ENCODE measurements at regions not wholly inside any gene's neighbourhood (a gene's known extent, or its start where the extent isn't known, plus 50 kb on each side); places are given as distances from the start of the nearest gene placed in this dataset.

- no peak overlapping the region for H3K4me3 ChIP-seq
- no peaks in the 10 kb centered on the region for H3K9me3 ChIP-seq
- H3K9ac ChIP-seq (ENCODE audit: low read depth in 2 of 2, low read length in 2 of 2): no peak overlapping the region
- no peak overlapping the region for H3K27ac ChIP-seq
- H3K27me3 ChIP-seq: no peaks in the 10 kb centered on the region
- no peaks in the 10 kb centered on the region for H3K4me1 ChIP-seq
- DNase-seq: no peak
- TF ChIP-seq CTCF (IDR thresholded peaks at IDR 0.05): no peak
- no peaks in the 10 kb centered on the region for H3K36me3 ChIP-seq
- intact Hi-C loops (cut with DNase I): no loop called here
Observed at GRCh38 chr19:27765397-27765796, 1447.6 kb downstream of the UQCRFS1 start.

- Histone ChIP-seq H3K9me3 (no peaks in the 10 kb centered on the region), H3K4me3 (no peak overlapping the region), H3K27me3 (no peaks in the 10 kb centered on the region), H3K27ac (no peak overlapping the region), H3K9ac (ENCODE audit: low read depth in 2 of 2, low read length in 2 of 2) (no peak overlapping the region), H3K36me3 (no peaks in the 10 kb centered on the region), H3K4me1 (no peaks in the 10 kb centered on the region)
- intact Hi-C loops (cut with DNase I): no loop called here
- no peak for DNase-seq
- TF ChIP-seq CTCF (IDR thresholded peaks at IDR 0.05): no peak
Observed at GRCh38 chr19:27764186-27764804, 1448.7 kb downstream of the UQCRFS1 start.

GRCh38 chr19:27762933-27763332, 1450.0 kb downstream of the UQCRFS1 start:
- no peak for TF ChIP-seq CTCF (IDR thresholded peaks at IDR 0.05)
- no peak overlapping the region for H3K4me3 ChIP-seq
- no peaks in the 10 kb centered on the region for H3K4me1 ChIP-seq
- DNase-seq: no peak
- no peaks in the 10 kb centered on the region for H3K36me3 ChIP-seq
- no peaks in the 10 kb centered on the region for H3K27me3 ChIP-seq
- no peak overlapping the region for H3K27ac ChIP-seq
- intact Hi-C loops (cut with DNase I): no loop called here
- no peak overlapping the region for H3K9ac ChIP-seq (ENCODE audit: low read depth in 2 of 2, low read length in 2 of 2)
- H3K9me3 ChIP-seq: no peaks in the 10 kb centered on the region

GRCh38 chr19:27759896-27760295, 1453.1 kb downstream of the UQCRFS1 start:
- Histone ChIP-seq H3K4me1 (no peaks in the 10 kb centered on the region), H3K27me3 (no peaks in the 10 kb centered on the region), H3K9ac (ENCODE audit: low read depth in 2 of 2, low read length in 2 of 2) (no peak overlapping the region), H3K27ac (no peak overlapping the region), H3K36me3 (no peaks in the 10 kb centered on the region), H3K9me3 (no peaks in the 10 kb centered on the region), H3K4me3 (no peak overlapping the region)
- DNase-seq: no peak
- no peak for TF ChIP-seq CTCF (IDR thresholded peaks at IDR 0.05)
- intact Hi-C loops (cut with DNase I): no loop called here

- no peak overlapping the region for H3K27ac ChIP-seq
- no peak for TF ChIP-seq CTCF (IDR thresholded peaks at IDR 0.05)
- no peak overlapping the region for H3K9ac ChIP-seq (ENCODE audit: low read depth in 2 of 2, low read length in 2 of 2)
- no peak overlapping the region for H3K4me3 ChIP-seq
- intact Hi-C loops (cut with DNase I): no loop called here
- no peak for DNase-seq
- H3K9me3 ChIP-seq: no peaks in the 10 kb centered on the region
- no peaks in the 10 kb centered on the region for H3K4me1 ChIP-seq
- H3K27me3 ChIP-seq: no peaks in the 10 kb centered on the region
- no peaks in the 10 kb centered on the region for H3K36me3 ChIP-seq
Observed at GRCh38 chr19:27758626-27759505, 1454.1 kb downstream of the UQCRFS1 start.
